KG1 (cell line): ENCODE measurements at regions not wholly inside any gene's neighbourhood (a gene's known extent, or its start where the extent isn't known, plus 50 kb on each side); places are given as distances from the start of the nearest gene placed in this dataset.

Experiments used
- DNase-seq: peaks from one replicate; lab custom pipeline; 2025; lab: John Stamatoyannopoulos, UW

DNA sequence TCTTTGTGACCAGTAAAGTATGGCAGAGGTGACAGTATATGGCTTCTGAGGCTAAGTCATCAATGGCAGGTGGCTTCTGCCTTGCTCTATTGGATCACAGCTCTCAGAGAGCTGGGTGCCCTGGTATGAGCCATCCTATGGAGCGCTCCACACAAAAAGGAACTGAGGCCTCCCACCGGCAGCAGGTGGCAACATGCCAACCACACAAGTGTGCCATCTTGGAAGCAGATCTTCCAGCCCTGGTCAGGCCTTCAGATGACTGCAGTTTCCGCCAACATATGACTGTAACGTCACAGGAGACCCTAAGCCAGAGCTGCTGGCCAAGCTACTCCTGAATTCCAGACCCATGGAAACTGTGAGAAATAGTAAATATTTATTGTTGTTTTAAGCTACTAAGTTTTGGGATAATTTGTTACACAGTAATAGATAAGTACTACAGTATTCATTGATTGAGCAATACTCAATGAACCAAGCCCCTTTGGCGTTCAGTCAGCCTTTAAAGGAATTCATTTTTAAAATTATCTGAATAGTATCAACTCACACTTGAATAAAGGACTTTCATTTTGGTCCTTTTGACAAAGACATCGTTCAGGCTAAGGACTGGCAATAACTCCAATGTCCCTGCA lies 69.4 kb upstream of the LHX1 start:
- no peak for DNase-seq

DNA sequence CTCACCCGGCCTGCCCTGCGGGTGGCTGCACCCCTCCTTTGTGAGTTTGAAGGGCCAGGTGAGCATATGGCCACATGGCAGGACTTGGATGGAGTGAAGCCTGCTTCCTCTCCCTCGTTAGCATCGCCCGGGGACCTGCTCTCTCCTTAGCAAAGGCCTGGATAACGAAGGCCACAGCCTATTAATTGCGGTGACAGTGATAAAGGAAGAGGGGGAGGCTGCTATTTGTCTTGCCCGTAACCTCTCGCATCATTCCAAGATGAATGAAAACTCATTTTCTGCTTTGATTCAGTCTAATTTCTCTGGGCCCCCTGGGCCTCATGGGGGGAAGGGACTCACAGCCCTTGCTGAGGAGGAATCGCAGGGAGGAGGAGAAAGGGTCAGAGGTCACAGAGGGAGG lies 68.5 kb upstream of the LHX1 start:
- no peak for DNase-seq

DNA sequence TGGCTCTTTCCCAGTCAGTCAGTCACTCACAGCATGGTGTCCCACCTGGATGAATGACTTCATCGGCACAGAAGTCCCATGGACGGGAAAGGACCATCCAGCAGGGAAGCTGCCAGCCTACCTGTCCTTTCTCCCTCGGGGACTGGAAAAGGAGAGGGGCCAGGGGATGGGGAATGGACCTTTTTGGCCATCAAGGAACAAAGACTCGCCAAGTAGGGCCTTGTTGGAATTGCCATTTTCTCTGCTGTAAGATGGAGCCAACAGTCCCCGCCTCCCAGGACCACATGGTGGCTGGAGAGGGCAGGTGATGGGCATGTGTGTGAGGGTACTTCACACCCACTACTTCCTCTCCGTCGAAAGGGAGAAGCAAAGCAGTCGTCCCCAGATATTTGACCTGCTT lies 67.8 kb upstream of the LHX1 start:
- DNase-seq = no peak

DNA sequence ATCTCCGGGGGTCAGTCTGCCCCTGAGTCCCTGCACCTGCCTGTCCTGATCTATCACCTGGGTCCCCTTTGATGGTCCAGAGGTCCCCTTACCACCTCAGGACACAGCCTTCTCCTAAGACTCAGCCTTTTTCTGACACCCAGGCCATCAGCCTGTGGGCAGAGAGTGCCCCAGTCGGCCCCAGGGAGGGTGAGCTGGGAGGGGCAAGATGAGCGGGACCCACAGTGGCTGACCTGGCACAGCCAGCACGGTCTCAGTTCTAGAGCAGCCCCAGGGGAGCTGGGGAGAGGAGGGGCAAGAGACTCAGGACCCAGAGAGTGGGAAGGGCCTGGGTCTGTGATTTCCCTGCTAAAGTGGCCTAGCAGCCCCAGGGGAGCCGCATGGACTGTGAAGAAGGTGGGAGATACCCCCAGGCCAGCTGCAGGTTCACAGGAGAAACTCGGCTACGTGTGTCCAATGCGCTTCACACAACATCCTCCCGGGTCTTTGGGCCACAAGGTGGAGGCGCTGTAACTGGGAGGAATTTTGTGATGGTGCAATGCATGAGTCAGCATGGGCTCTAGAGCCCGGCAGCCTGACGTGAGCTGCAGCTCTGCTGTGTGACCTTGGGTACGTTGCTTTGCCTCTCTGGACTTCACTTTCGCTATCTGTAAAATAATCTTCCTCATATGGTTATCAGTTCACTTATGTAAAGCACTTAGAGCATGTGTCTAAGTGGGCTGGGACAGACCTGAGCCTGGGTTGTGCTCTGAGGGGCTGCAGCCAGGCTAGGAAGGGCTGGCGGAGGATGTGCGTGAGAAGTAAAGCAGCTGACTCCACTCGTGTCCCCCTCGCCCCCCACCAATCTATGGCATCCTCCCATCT lies 67.2 kb upstream of the LHX1 start:
- DNase-seq = no peak

DNA sequence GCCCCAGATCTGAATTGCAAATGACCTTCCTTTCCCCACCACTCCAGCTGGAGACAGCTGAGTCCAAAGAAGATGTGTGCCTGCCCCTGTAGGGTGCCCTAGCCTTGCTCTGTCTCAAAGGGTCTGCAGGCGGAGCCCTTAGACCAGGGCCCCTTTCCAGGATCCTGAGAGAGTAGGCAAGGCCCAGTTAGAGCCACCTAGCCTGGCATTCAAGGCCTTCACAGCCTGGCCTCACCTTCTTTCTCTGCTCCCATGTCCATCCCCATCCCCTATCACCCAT lies 66.6 kb upstream of the LHX1 start:
- DNase-seq = no peak

DNA sequence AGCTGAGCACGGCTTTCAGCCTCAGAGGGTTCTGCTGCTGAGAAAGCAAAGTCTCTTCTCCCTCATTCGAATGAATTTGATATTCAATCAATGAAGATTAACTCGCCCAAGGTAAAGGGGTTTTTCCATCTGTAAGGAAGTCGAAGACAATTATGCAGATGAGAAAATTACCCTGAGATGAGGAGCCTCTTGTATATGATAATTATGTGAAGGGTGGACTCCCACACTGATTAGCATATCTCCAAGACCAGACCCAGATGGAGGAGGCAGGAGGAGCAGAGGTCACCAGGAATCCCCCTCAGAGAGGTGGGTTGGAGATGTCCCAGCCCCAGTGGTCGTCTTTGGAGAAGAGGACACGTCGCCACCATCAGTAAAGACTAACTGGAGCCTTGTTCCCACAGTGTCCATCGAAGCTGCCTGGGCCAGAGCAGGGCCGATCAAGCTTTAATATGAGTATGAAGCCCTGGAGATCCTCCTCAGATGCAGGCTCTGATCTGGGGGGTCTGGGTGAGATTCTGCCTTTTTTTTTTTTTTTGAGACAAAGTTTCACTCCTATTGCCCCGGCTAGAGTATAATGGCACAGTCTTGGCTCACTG lies 61.5 kb upstream of the LHX1 start:
- DNase-seq = no peak

DNA sequence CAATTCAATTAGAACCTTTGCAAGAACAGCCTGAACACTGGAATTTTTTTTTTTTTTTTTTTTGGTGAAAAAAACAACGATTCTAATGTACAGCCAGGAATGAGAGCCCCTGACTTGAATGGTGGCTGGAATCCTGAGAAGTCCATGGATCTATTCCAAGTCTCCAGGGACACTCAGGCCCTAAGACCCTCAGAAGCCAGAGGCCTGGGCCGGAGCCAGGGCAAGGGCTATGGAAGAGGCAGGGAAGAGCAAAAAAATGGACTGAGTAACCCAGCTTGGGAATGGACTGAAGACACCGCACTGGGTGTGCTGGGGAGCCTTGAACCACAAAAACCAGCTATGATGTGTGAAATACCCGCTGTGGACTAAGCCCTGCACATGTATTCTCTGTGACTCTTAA lies 60.3 kb upstream of the LHX1 start:
- no peak for DNase-seq

DNA sequence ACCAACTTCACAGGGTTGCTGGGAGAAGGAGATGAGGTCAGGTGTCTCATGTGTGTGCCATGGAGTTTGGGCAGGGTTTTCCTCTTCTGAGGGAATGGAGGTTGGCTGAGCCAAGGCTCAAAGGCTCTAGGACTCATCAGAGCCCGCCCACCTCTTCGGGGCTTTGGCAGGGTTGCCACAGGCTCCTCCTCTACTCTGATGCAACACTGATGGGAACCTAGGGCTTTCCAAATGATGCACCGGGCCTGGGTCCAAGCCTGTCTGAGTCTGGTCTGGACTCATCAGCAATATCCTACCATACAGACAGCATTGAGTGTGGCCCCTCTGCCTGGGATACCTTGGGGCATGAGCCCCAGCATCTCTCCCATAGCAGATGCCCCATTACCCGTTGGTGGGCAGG lies 59.5 kb upstream of the LHX1 start:
- no peak for DNase-seq

DNA sequence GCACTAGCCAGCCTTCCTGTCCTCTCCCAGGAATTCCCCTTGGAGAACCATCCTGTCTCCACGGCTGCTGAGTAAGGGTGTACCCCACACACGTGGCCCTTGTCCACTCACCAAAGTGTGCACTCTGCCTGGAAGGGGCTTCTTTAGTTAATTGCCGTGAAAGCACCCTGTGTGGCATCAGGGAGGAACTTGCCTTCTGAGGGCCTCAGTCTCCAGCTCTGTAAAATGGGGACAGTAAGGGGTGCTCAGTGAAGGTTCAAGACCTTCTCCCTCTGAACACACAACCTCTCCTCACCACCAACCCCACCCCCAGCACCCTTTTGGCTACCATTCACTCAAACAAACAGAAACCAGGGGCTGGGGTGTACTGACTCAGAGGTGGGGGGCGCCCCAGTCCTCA lies 59.1 kb upstream of the LHX1 start:
- no peak for DNase-seq

DNA sequence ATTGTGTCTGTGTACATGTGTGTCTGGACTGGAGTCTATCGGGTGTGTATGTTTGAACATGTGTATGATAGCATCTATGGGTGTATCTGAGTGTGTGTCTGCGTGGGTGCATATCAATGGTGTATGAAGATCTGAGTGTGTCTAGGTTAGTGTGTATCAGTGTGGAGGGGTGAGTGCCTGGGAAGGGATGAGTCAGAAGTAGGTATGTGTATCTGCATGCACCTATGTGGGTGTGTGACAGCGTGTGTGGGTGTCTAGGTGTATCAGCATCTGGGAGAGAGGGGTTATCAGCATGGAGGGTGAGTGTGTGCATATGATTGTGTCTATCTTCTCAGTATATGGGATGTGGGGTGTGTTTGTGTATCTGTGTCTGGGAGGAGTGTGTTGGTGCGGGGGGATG lies 58.2 kb upstream of the LHX1 start:
- no peak for DNase-seq

DNA sequence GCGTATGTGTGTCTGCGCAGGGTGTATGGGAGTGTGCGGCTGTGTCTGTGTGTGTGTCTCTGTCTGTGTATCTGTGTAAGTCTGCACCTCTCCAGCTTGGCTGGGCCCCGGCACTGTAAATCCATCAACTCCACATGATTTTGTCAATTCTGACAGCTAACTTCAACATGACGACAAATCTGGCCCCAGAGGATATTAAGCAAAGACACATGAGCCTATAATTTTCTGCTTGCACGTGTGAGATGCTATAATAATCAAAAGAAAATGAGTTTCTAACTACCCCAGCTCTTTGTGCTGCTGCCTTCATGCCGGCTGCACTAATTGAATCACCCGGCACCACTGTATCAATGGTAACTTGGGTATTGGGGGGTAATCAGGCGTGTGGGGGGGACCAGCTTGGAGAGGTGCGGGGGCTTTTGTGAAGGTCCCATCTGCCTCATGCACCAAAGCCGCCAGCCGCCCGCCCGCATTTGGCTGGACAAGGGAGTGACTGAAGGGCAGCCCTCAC lies 57.6 kb upstream of the LHX1 start:
- no peak for DNase-seq

DNA sequence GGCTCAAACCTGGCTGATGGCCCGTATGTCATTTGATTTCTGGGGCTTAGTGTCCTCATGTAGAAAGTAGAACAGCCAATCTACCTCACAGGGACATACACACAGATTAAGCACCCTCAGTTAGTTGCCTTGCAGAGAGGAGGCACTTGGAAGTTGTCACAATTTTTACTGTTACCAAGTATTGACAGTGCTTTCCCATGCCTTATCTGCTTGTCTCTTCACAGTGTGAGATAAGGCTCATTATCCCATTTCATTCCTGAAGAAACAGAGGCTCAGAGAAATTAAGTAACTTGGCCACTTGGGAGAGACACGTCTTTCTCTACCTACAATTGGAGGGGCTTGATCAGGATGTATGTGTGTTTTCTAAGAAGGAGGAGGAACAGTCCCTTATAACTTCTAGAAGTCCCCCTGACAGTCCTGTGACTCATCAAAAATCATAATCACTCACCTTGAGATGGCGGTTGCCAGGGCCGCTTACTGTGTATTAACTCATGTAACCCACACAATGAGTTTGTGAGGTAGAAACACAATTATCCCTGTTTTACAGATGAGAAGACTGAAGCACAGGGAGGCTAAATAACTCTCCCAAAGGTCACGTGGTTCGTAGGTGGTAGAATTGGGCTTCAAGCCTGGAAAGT lies 56.9 kb upstream of the LHX1 start:
- no peak for DNase-seq

DNA sequence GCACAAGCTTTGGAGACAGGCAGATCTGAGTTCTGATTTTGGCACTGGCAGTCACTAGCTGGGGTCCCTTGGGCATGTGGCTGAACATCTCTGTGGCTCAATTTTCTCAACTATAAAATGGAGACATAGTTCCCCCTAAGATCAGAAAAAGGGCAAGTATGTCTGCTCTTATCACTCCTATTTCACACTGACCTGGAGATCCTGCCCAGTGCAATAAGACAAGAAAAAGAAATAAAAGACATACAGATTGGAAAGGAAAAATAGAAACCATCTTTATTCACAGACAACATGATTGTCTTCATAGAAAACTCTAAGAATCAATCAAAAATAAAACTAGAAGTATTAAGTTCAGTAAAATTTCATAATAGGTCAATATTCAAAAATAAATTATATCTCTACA lies 56.0 kb upstream of the LHX1 start:
- DNase-seq = no peak

DNA sequence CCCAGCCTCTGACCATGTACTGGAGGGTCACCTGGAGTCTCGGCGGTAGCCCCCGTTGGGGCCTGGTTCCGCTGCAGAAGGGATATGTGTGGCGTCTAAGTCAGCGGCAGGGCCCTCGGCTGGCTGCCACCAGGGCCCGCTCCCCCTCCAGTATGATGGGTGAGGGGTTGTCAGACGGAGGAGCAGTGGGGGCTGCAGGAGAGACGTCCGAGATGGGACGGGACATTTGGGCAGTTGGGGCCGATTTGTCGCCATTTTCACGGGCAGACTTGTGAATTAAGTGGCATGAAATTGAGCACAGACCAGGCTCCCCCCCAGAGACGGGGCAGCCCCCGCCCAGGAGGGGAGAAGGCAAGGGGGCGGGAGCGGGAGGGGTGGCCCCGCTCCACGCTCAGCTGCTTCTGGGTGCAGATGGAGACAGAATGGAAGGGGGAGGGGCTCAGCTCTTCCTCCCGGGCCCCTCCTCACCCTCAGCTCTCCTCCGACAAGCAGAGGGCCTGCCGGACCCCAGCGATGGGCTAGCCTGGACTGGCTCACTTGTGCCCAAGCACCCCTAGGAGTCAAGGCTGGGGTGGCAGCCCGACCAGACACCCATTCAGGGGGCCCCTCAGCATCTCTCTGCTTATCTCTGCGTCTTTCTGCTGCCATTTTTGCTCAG lies 52.7 kb upstream of the LHX1 start:
- DNase-seq = no peak

DNA sequence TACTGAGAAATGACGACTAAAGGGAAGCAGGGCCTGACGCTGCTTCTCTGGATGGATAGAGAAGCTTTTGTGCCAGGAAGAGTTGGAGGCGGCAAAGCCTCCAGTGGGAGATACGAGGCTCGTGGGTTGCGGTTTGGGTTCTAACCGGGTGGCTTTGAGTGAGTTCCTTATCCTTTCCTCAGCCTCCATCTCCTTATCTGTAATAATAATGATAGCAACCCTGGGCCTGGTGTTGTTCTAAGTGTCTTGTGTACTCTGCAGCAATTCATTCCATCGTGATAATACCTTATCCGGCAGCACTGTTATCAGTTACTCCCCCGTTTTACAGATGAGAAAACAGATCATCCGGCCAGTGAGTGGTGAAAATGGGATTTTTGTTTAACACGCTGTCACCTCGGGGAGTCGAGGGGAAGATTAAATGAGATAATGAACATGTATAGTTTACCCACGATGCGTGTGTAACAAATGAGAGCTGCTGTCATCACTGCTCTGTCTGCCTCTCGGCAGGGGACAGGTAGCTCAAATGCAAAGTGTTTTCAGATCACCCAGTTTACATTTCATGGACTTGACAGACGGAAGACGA lies 52.0 kb upstream of the LHX1 start:
- no peak for DNase-seq

DNA sequence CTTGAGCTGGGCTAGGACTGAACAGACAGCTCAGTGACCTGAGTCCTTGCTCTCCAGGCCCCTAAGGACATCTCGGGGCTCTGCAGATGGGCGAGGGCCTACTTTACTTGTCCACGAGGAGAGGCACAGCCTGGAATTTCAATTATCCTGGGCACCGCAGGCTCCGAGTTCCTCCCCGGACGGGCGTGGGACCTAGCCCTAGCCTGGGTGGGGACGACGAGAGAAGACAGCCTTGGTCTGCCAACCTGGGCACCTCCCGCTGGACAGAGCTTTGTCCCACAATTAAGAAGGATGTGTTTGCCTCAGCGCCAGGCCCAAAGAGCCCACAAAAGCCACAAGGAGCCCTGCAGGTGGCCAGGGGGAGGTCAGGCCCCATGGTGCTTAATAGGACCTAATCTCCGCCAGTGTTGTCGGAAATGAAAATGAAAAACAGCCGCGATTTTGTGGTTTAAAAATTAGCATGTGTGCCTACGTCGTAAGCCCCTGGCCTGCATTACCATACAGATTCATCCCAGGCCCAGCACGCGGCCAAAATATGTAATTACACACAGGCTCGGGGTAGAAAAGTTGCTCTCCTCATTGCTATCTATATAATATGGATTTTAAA lies 51.4 kb upstream of the LHX1 start:
- no peak for DNase-seq
